MCF 10A (cell line): ENCODE measurements at regions not wholly inside any gene's neighbourhood (a gene's known extent, or its start where the extent isn't known, plus 50 kb on each side); places are given as distances from the start of the nearest gene placed in this dataset.

Experiments used
- BruUV-seq: library from RNA; stranded (reverse); fragments of 400-500 nt; replicated peaks from 2 replicates; lab custom pipeline; 2021; lab: Mats Ljungman, UMichigan
- CTCF ChIA-PET: fragments of 300-600 bp; sonication (Branson Sonifier 250); formaldehyde crosslinking; extraction: SDS; loops from one replicate; lab custom pipeline; 2021; ENCODE audit warnings: antibody characterized with exemption, inconsistent platforms; lab: Yijun Ruan, JAX
- POLR2A ChIA-PET: fragments of 300-600, 350-650 bp; sonication (Branson Sonifier 250); formaldehyde crosslinking; extraction: SDS; loops from one replicate; lab custom pipeline; 2020; ENCODE audit warnings: antibody characterized with exemption, inconsistent platforms; lab: Yijun Ruan, JAX
- DNase-seq: peaks from one replicate; pipeline ENCODE4 v3.0.0-alpha.2; 2018; ENCODE audit not compliant: unreplicated experiment
- H3K27ac Mint-ChIP-seq: one replicate; pipeline ENCODE4 v1.8.0; 2022; ENCODE audit warnings: mild to moderate bottlenecking, low read depth, mixed read lengths; ENCODE audit not compliant: unreplicated experiment
- H3K27me3 Mint-ChIP-seq: one replicate; pipeline ENCODE4 v1.8.0; 2022; ENCODE audit warnings: mixed read lengths; ENCODE audit not compliant: insufficient read depth, unreplicated experiment
- H3K36me3 Mint-ChIP-seq: one replicate; pipeline ENCODE4 v1.8.0; 2022; ENCODE audit warnings: mild to moderate bottlenecking, moderate library complexity, mixed read lengths; ENCODE audit not compliant: insufficient read depth, unreplicated experiment
- H3K4me1 Mint-ChIP-seq: one replicate; pipeline ENCODE4 v1.8.0; 2022; ENCODE audit warnings: mixed read lengths; ENCODE audit not compliant: insufficient read depth, unreplicated experiment
- H3K4me3 Mint-ChIP-seq: one replicate; pipeline ENCODE4 v1.8.0; 2022; ENCODE audit warnings: mild to moderate bottlenecking, moderate library complexity, mixed read lengths; ENCODE audit not compliant: unreplicated experiment
- H3K9me3 Mint-ChIP-seq: one replicate; pipeline ENCODE4 v1.8.0; 2022; ENCODE audit warnings: mixed read lengths; ENCODE audit not compliant: unreplicated experiment
- intact Hi-C: fragments of 100-400 bp; cut with micrococcal nuclease; formaldehyde crosslinking; loops from 2 replicates; pipeline ENCODE4 v1.14.1; 2022
- TF ChIP-seq, protein P1 (sequence below): fragments of 200-600 bp; IDR thresholded peaks from one replicate; pipeline ENCODE4 v1.8.0; 2022; ENCODE audit warnings: antibody characterized with exemption, mild to moderate bottlenecking; ENCODE audit not compliant: unreplicated experiment

- POLR2A ChIA-PET: no interaction called here
- TF ChIP-seq, protein P1, sequence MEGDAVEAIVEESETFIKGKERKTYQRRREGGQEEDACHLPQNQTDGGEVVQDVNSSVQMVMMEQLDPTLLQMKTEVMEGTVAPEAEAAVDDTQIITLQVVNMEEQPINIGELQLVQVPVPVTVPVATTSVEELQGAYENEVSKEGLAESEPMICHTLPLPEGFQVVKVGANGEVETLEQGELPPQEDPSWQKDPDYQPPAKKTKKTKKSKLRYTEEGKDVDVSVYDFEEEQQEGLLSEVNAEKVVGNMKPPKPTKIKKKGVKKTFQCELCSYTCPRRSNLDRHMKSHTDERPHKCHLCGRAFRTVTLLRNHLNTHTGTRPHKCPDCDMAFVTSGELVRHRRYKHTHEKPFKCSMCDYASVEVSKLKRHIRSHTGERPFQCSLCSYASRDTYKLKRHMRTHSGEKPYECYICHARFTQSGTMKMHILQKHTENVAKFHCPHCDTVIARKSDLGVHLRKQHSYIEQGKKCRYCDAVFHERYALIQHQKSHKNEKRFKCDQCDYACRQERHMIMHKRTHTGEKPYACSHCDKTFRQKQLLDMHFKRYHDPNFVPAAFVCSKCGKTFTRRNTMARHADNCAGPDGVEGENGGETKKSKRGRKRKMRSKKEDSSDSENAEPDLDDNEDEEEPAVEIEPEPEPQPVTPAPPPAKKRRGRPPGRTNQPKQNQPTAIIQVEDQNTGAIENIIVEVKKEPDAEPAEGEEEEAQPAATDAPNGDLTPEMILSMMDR: no peak
- H3K27me3 Mint-ChIP-seq: no peaks in the 10 kb centered on the region
- H3K27ac Mint-ChIP-seq: no peak overlapping the region
- no peak overlapping the region for H3K4me3 Mint-ChIP-seq
- H3K36me3 Mint-ChIP-seq: peaks cover 4% of the 10 kb centered on the region
- H3K9me3 Mint-ChIP-seq: no peaks in the 10 kb centered on the region
- CTCF ChIA-PET: interaction anchor here (0.6 kb wide), 1 partner anchor 73 kb away, joined by 3 read pairs; no protein-coding TSS in a partner anchor
- intact Hi-C loops: no loop called here
- no TSS peak for BruUV-seq
- H3K4me1 Mint-ChIP-seq: no peaks in the 10 kb centered on the region
- DNase-seq: no peak
Measured at GRCh38 chr2:128558441-128558840, 239.8 kb upstream of the HS6ST1 start.

DNA sequence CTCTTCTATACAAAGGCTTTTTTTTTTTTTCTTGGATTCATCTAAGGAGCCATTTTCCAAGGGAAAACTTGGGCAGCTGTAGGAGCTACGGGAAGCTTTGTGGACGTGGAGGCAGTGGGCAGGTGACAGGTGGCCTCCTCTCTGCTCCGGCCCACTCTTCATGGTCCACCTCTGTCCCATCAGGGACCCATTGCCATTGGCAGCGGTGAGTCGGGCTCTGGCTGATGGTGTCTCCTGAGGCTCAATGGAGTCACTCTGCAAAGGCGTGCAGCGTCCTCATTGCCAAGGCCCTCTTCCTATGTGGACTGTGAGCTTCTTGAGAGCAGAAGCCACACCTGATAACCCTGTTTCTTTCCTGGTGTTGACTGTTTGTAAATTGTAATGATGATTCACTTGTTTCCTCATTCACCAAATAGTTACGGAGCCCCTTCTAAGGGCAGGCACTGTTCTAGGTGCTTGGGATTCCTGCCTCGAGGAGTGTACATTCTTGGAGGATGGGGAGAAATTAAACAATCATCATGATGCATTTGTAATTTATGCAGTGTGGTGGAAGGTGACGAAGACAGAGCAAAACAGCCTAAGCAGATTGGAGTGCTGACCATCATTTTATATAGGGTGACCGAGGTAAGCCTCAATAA lies 240.3 kb upstream of the HS6ST1 start:
- Mint-ChIP-seq H3K27ac (no peak overlapping the region), H3K4me1 (no peaks in the 10 kb centered on the region), H3K9me3 (no peaks in the 10 kb centered on the region), H3K4me3 (no peak overlapping the region), H3K27me3 (no peaks in the 10 kb centered on the region), H3K36me3 (peaks cover 4% of the 10 kb centered on the region)
- BruUV-seq: no TSS peak
- TF ChIP-seq, protein P1: no peak
- CTCF ChIA-PET: interaction anchor here (0.6 kb wide), 1 partner anchor 72 kb away, joined by 3 read pairs; no protein-coding TSS in a partner anchor
- intact Hi-C loops: no loop called here
- DNase-seq: no peak
- POLR2A ChIA-PET: no interaction called here

GRCh38 chr2:128559533-128560515 lies 241.2 kb upstream of the HS6ST1 start:
- ChIA-PET CTCF (no interaction called here), POLR2A (interaction anchor here (0.7 kb wide), 1 partner anchor 688 kb away, joined by 3 read pairs; no protein-coding TSS in a partner anchor)
- no peak overlapping the region for H3K4me3 Mint-ChIP-seq
- TF ChIP-seq, protein P1: no peak
- H3K4me1 Mint-ChIP-seq: no peaks in the 10 kb centered on the region
- H3K27ac Mint-ChIP-seq: no peak overlapping the region
- intact Hi-C loops: no loop called here
- no TSS peak for BruUV-seq
- no peak for DNase-seq
- peaks cover 4% of the 10 kb centered on the region for H3K36me3 Mint-ChIP-seq
- H3K27me3 Mint-ChIP-seq: no peaks in the 10 kb centered on the region
- no peaks in the 10 kb centered on the region for H3K9me3 Mint-ChIP-seq

- ChIA-PET POLR2A (no interaction called here), CTCF (no interaction called here)
- intact Hi-C loops: no loop called here
- Mint-ChIP-seq H3K9me3 (no peaks in the 10 kb centered on the region), H3K27me3 (no peaks in the 10 kb centered on the region), H3K27ac (no peak overlapping the region), H3K4me1 (no peaks in the 10 kb centered on the region), H3K4me3 (no peak overlapping the region), H3K36me3 (peaks cover 4% of the 10 kb centered on the region)
- no TSS peak for BruUV-seq
- no peak for DNase-seq
- TF ChIP-seq, protein P1: no peak
Measured at GRCh38 chr2:128560718-128561117, 242.1 kb upstream of the HS6ST1 start.
